ENCODE measurements at regions not wholly inside any gene's neighbourhood (a gene's known extent, or its start where the extent isn't known, plus 50 kb on each side); places are given as distances from the start of the nearest gene placed in this dataset.

DNA sequence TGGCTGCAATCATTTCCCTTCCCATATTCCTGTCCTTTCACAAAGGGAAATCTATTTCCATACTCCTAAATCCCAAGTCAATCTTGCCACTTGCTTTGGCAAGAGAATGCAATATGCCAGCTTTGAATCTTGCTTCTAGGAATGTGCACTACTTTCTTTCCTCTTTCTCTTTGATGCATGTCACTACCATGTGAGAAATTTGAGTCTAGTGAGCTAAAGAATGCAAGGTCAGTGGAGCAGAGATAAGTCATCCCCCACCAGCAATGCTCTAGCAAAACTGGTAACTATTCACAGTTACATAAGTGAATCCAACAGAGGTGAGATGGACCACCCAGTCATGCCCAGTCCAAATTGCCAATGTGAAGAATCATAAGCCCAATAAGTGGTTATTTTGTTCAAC, 910.4 kb downstream of the RAB28 start:
- Histone ChIP-seq H3K9me2 (ENCODE audit: insufficient read depth) (no peaks in the 10 kb centered on the region), H3K4me2 (no peak overlapping the region), H3K27me3 (ENCODE audit: insufficient read depth, low read depth) (no peaks in the 10 kb centered on the region), H2AFZ (no peak overlapping the region), H3K9me3 (ENCODE audit: insufficient read depth, low read depth) (no peaks in the 10 kb centered on the region), H3K4me1 (replicated peaks; ENCODE audit: insufficient read depth) (no peaks in the 10 kb centered on the region), H3K27ac (no peak overlapping the region), H3K4me3 (no peak overlapping the region), H3F3A (ENCODE audit: insufficient read depth, low read depth) (no peaks in the 10 kb centered on the region), H3K36me3 (ENCODE audit: low read depth) (no peaks in the 10 kb centered on the region), H4K20me1 (ENCODE audit: insufficient read depth) (no peaks in the 10 kb centered on the region), H3K79me2 (ENCODE audit: low read depth) (no peaks in the 10 kb centered on the region)
- TF ChIP-seq, protein P1, sequence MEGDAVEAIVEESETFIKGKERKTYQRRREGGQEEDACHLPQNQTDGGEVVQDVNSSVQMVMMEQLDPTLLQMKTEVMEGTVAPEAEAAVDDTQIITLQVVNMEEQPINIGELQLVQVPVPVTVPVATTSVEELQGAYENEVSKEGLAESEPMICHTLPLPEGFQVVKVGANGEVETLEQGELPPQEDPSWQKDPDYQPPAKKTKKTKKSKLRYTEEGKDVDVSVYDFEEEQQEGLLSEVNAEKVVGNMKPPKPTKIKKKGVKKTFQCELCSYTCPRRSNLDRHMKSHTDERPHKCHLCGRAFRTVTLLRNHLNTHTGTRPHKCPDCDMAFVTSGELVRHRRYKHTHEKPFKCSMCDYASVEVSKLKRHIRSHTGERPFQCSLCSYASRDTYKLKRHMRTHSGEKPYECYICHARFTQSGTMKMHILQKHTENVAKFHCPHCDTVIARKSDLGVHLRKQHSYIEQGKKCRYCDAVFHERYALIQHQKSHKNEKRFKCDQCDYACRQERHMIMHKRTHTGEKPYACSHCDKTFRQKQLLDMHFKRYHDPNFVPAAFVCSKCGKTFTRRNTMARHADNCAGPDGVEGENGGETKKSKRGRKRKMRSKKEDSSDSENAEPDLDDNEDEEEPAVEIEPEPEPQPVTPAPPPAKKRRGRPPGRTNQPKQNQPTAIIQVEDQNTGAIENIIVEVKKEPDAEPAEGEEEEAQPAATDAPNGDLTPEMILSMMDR (conservative IDR thresholded peaks at IDR 0.05), result no peak
- TF ChIP-seq EZH2 (IDR thresholded peaks at IDR 0.05; ENCODE audit: low read depth), result no peak
- ChIA-PET CTCF (no interaction called here), POLR2A (ENCODE audit: unreplicated experiment) (interaction anchor here (0.6 kb wide), 1 partner anchor 1677 kb away, joined by 3 read pairs; no protein-coding TSS in a partner anchor)
- no TSS peak for BruUV-seq (replicated peaks)
- no peak for DNase-seq
- intact Hi-C loops (cut with micrococcal nuclease; ENCODE audit: unreplicated experiment), result no loop called here

DNA sequence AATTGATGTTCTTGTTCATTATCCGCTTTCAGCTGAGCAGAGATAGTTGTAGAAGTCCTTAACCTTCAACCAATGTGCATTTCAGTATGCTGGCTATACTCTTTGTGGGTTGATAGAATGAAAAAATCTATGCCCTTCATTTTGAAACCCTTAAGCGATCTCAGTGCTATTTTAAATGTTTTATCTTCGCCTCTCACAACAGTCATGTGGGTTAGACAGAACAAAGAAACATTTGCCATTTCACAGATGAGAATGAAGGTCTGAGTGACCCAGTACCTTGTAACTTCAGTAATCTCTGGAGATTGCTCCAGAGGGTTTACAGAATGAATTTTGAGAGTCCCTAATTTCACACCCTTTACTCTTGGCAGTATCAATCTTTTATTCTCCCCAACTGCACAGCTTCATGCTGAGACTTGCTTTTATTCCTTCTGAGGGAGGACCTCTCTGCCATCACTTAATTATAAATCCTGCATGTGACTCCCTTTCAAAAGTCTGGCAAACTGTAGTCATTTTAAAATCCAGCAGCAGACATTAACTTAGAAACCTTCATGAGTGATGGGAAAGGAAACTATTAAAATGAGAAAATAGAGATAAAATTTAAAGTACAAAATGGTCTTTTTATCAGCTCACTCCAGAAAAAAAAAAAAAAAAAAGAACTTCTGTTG, 921.5 kb downstream of the RAB28 start:
- H3K4me1 ChIP-seq (replicated peaks; ENCODE audit: insufficient read depth), result no peaks in the 10 kb centered on the region
- H3K79me2 ChIP-seq (ENCODE audit: low read depth), result no peaks in the 10 kb centered on the region
- no peak overlapping the region for H3K4me3 ChIP-seq
- H4K20me1 ChIP-seq (ENCODE audit: insufficient read depth), result no peaks in the 10 kb centered on the region
- H3K9me2 ChIP-seq (ENCODE audit: insufficient read depth), result no peaks in the 10 kb centered on the region
- H3K36me3 ChIP-seq (ENCODE audit: low read depth), result no peaks in the 10 kb centered on the region
- no peak overlapping the region for H3K27ac ChIP-seq
- no peak overlapping the region for H3K4me2 ChIP-seq
- POLR2A ChIA-PET (ENCODE audit: unreplicated experiment), result no interaction called here
- no peaks in the 10 kb centered on the region for H3K9me3 ChIP-seq (ENCODE audit: insufficient read depth, low read depth)
- no peak for DNase-seq
- no peaks in the 10 kb centered on the region for H3F3A ChIP-seq (ENCODE audit: insufficient read depth, low read depth)
- H3K27me3 ChIP-seq (ENCODE audit: insufficient read depth, low read depth), result no peaks in the 10 kb centered on the region
- no peak for TF ChIP-seq EZH2 (IDR thresholded peaks at IDR 0.05; ENCODE audit: low read depth)
- TF ChIP-seq, protein P1 (conservative IDR thresholded peaks at IDR 0.05), result no peak
- CTCF ChIA-PET, result no interaction called here
- no TSS peak for BruUV-seq (replicated peaks)
- H2AFZ ChIP-seq, result no peak overlapping the region
- intact Hi-C loops (cut with micrococcal nuclease; ENCODE audit: unreplicated experiment), result no loop called here

DNA sequence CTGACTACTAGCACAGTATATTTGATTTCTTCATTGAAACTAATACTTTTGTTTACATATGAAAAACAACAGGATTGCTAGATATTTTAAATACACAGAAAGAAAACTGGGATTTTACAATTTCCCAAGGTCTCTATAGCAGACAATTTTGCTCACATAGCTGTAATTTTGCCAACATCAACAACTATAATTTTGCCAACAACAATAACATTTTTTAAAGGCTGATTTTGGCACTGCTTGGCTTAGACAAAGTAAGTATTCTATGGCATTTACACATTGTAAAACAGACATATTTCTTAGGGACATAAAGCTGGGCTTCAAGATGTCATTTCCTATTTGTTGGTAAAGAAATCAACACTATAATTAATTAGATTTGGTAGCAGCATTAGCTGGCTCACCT, 922.1 kb downstream of the RAB28 start:
- ChIA-PET POLR2A (ENCODE audit: unreplicated experiment) (no interaction called here), CTCF (no interaction called here)
- Histone ChIP-seq H3K9me2 (ENCODE audit: insufficient read depth) (no peaks in the 10 kb centered on the region), H3K4me1 (replicated peaks; ENCODE audit: insufficient read depth) (no peaks in the 10 kb centered on the region), H3K27ac (no peak overlapping the region), H3K79me2 (ENCODE audit: low read depth) (no peaks in the 10 kb centered on the region), H3K4me2 (no peak overlapping the region), H3K27me3 (ENCODE audit: insufficient read depth, low read depth) (no peaks in the 10 kb centered on the region), H4K20me1 (ENCODE audit: insufficient read depth) (no peaks in the 10 kb centered on the region), H3K4me3 (no peak overlapping the region), H2AFZ (no peak overlapping the region), H3K36me3 (ENCODE audit: low read depth) (no peaks in the 10 kb centered on the region), H3K9me3 (ENCODE audit: insufficient read depth, low read depth) (no peaks in the 10 kb centered on the region), H3F3A (ENCODE audit: insufficient read depth, low read depth) (no peaks in the 10 kb centered on the region)
- no peak for DNase-seq
- intact Hi-C loops (cut with micrococcal nuclease; ENCODE audit: unreplicated experiment), result no loop called here
- BruUV-seq (replicated peaks), result no TSS peak
- TF ChIP-seq, protein P1 (conservative IDR thresholded peaks at IDR 0.05), result no peak
- no peak for TF ChIP-seq EZH2 (IDR thresholded peaks at IDR 0.05; ENCODE audit: low read depth)

All from PC-9 (cell line).